Tibial artery (tissue), 4 donors: ENCODE measurements at regions not wholly inside any gene's neighbourhood (a gene's known extent, or its start where the extent isn't known, plus 50 kb on each side); places are given as distances from the start of the nearest gene placed in this dataset.

Source experiments
- DNase-seq, 2 donors: peaks; one replicate each; pipeline ENCODE4 v3.0.0-alpha.2; 2019
- H3K27ac ChIP-seq, 2 donors: fragments of 200-600 bp; sonication (generic) in 1 of 2; 1 replicate in 1 of 2; 2 replicates in 1 of 2; pipeline ENCODE4 v1.5.1; 2018 to 2019; ENCODE audit warnings: mild to moderate bottlenecking in 1 of 2
- H3K27me3 ChIP-seq, 2 donors: fragments of 200-600 bp; sonication (generic) in 1 of 2; one replicate each; pipeline versions ENCODE4 v1.5.1 to v1.6.0; 2016 to 2019
- H3K36me3 ChIP-seq, 3 donors: fragments of 200-600 bp; sonication (generic) in 2 of 3; one replicate each; pipeline ENCODE4 v1.5.1; 2016 to 2019; ENCODE audit warnings: mild to moderate bottlenecking in 2 of 3
- H3K4me1 ChIP-seq, 4 donors: fragments of 200-600 bp; sonication (generic) in 2 of 4; 1 replicate in 3 of 4; 2 replicates in 1 of 4; pipeline ENCODE4 v1.5.1; 2016 to 2019
- H3K4me3 ChIP-seq, 2 donors: fragments of 200-600 bp; sonication (generic) in 1 of 2; 1 replicate in 1 of 2; 2 replicates in 1 of 2; pipeline ENCODE4 v1.5.1; 2018 to 2019; ENCODE audit warnings: mild to moderate bottlenecking in 2 of 2
- H3K9me3 ChIP-seq, 3 donors: fragments of 200-600 bp; sonication (generic) in 1 of 3; one replicate each; pipeline ENCODE4 v1.5.1; 2016 to 2019
- CTCF ChIP-seq, 2 experiments: fragments of 200-600 bp in 1 of 2; fragments of 450-650 bp in 1 of 2; IDR thresholded peaks; one replicate each; pipeline ENCODE4 v1.5.1; 2017 to 2019; ENCODE audit warnings: antibody characterized with exemption in 2 of 2, mild to moderate bottlenecking in 1 of 2, moderate library complexity in 1 of 2
- intact Hi-C: fragments of 100-400 bp; cut with DNase I; formaldehyde crosslinking; loops from one replicate; pipeline ENCODE4 v1.15.0; 2023; ENCODE audit warnings: low total_unique reads

- TF ChIP-seq CTCF (IDR thresholded peaks at IDR 0.05) = no peak
Measured at GRCh38 chr6:146965110-146965689, 239.0 kb upstream of the STXBP5 start.

GRCh38 chr6:146968041-146968760 is 236.0 kb upstream of the STXBP5 start:
- H3K36me3 ChIP-seq = no peaks in the 10 kb centered on the region
- H3K27ac ChIP-seq = no peak overlapping the region
- H3K27me3 ChIP-seq = no peaks in the 10 kb centered on the region
- H3K9me3 ChIP-seq = peaks cover 0 to 6% (median 3%) of the 10 kb centered on the region in 3 donors
- DNase-seq = no peak
- TF ChIP-seq CTCF (IDR thresholded peaks at IDR 0.05) = no peak
- intact Hi-C loops = no loop called here
- H3K4me1 ChIP-seq = peaks cover 0 to 6% (median 1%) of the 10 kb centered on the region in 4 donors
- no peak overlapping the region for H3K4me3 ChIP-seq

More at GRCh38 chr6:146965110-146965689, 239.0 kb upstream of the STXBP5 start:
- H3K27ac ChIP-seq = no peak overlapping the region
- H3K27me3 ChIP-seq = no peaks in the 10 kb centered on the region
- no peak overlapping the region for H3K4me3 ChIP-seq
- peaks cover 0 to 6% (median 1%) of the 10 kb centered on the region in 4 donors for H3K4me1 ChIP-seq
- no peaks in the 10 kb centered on the region for H3K36me3 ChIP-seq
- no peak for DNase-seq
- intact Hi-C loops = no loop called here
- H3K9me3 ChIP-seq = peaks cover 0 to 6% (median 3%) of the 10 kb centered on the region in 3 donors

- TF ChIP-seq CTCF (IDR thresholded peaks at IDR 0.05) = no peak
Measured at GRCh38 chr6:146972546-146972945, 231.7 kb upstream of the STXBP5 start.

GRCh38 chr6:146974351-146974750 is 229.9 kb upstream of the STXBP5 start:
- DNase-seq = no peak
- H3K9me3 ChIP-seq = no peaks in the 10 kb centered on the region
- intact Hi-C loops = no loop called here
- H3K4me1 ChIP-seq = no peaks in the 10 kb centered on the region
- no peaks in the 10 kb centered on the region for H3K27me3 ChIP-seq
- H3K4me3 ChIP-seq = no peak overlapping the region
- H3K27ac ChIP-seq = no peak overlapping the region
- no peak for TF ChIP-seq CTCF (IDR thresholded peaks at IDR 0.05)
- no peaks in the 10 kb centered on the region for H3K36me3 ChIP-seq

More at GRCh38 chr6:146972546-146972945, 231.7 kb upstream of the STXBP5 start:
- H3K27me3 ChIP-seq = no peaks in the 10 kb centered on the region
- no peak overlapping the region for H3K27ac ChIP-seq
- peaks cover 0 to 5% (median 1%) of the 10 kb centered on the region in 4 donors for H3K4me1 ChIP-seq
- intact Hi-C loops = no loop called here
- no peaks in the 10 kb centered on the region for H3K9me3 ChIP-seq
- H3K4me3 ChIP-seq = no peak overlapping the region
- DNase-seq = no peak
- no peaks in the 10 kb centered on the region for H3K36me3 ChIP-seq

- TF ChIP-seq CTCF (IDR thresholded peaks at IDR 0.05) = no peak
- no peaks in the 10 kb centered on the region for H3K4me1 ChIP-seq
- H3K36me3 ChIP-seq = no peaks in the 10 kb centered on the region
- DNase-seq = no peak
- H3K9me3 ChIP-seq = no peaks in the 10 kb centered on the region
- no peak overlapping the region for H3K4me3 ChIP-seq
- no peak overlapping the region for H3K27ac ChIP-seq
- H3K27me3 ChIP-seq = no peaks in the 10 kb centered on the region
- intact Hi-C loops = no loop called here
Measured at GRCh38 chr6:146975093-146975492, 229.1 kb upstream of the STXBP5 start.
